ENCODE measurements at regions not wholly inside any gene's neighbourhood (a gene's known extent, or its start where the extent isn't known, plus 50 kb on each side); places are given as distances from the start of the nearest gene placed in this dataset.

GRCh38 chr16:16833165-16833564 is 454.2 kb downstream of the NPIPA7 start:
- Histone ChIP-seq H3K4me3 (no peak overlapping the region), H3K27ac (no peak overlapping the region)
- TF ChIP-seq CTCF (IDR thresholded peaks at IDR 0.05) = no peak
- no peak for DNase-seq (ENCODE audit: low spot score)

DNA sequence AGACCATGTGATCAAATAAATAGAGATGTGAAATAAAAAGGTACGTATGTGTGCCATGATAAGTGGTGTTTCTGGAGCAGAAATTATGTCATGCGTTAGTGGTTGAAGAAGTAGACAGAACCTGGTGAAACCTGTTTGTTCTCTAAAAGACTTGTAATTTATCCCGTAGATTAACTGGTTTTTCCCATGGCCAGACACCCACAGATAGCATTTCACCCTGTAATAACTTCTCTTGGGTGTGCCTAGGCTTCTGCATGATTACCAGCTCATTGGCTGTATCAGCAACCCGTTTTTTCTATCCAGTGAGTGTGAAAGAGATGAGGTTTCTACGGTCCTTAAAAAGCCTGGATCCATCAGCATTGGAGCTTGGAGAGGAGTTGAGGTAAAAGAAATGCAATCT is 471.3 kb downstream of the NPIPA7 start:
- H3K27ac ChIP-seq = no peak overlapping the region
- DNase-seq (ENCODE audit: low spot score) = no peak
- H3K4me3 ChIP-seq = no peak overlapping the region
- TF ChIP-seq CTCF (IDR thresholded peaks at IDR 0.05) = no peak

DNA sequence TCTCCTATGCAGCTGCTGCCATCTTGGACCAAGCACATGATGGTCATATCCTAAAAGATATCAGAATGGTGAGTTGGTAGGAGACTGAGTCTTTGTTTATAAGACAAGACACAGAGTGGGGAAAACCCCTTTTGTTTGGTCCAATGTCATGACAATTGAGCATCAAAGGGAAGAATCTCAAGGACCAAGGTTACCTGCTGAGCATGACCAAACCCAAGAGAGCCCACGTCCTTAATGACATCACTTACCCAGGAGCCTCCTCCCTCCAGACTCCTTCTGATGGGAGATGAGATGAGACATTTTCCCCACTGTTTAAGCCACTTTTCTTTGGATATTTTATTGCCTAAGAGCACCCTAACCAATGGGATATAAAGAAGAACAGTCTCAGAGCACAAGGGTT is 478.1 kb downstream of the NPIPA7 start:
- DNase-seq (ENCODE audit: low spot score) = no peak
- TF ChIP-seq CTCF (IDR thresholded peaks at IDR 0.05) = no peak
- Histone ChIP-seq H3K27ac (no peak overlapping the region), H3K4me3 (no peak overlapping the region)

GRCh38 chr16:16857603-16858283 is 478.8 kb downstream of the NPIPA7 start:
- no peak for TF ChIP-seq CTCF (IDR thresholded peaks at IDR 0.05)
- DNase-seq (ENCODE audit: low spot score) = no peak
- no peak overlapping the region for H3K4me3 ChIP-seq

GRCh38 chr16:16861546-16861945 is 482.6 kb downstream of the NPIPA7 start:
- H3K27ac ChIP-seq = no peak overlapping the region
- no peak overlapping the region for H3K4me3 ChIP-seq
- peak; percentile 37 for TF ChIP-seq CTCF (IDR thresholded peaks at IDR 0.05)
- no peak for DNase-seq (ENCODE audit: low spot score)

More at GRCh38 chr16:16857603-16858283, 478.8 kb downstream of the NPIPA7 start:
- no peak overlapping the region for H3K27ac ChIP-seq

DNA sequence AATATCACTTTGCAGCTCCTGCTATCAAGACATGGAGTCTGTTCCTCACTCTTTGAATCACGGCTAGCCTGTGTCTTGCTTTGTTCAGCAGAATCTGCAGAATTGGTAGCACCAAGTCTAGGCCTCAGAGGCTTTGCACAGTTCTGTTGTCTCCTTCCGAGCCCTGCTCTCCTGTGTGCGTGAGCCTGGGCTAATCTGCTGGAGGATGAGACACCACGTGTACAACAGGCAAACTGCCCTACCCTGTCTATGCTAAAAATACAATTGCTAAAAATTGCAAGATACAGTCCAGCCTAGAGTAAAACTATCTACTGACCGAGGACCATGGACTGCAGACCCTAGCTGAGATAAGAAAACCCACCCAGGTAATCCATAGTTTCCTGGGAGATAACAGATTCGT is 484.7 kb downstream of the NPIPA7 start:
- Histone ChIP-seq H3K27ac (no peak overlapping the region), H3K4me3 (no peak overlapping the region)
- DNase-seq (ENCODE audit: low spot score) = no peak
- no peak for TF ChIP-seq CTCF (IDR thresholded peaks at IDR 0.05)

DNA sequence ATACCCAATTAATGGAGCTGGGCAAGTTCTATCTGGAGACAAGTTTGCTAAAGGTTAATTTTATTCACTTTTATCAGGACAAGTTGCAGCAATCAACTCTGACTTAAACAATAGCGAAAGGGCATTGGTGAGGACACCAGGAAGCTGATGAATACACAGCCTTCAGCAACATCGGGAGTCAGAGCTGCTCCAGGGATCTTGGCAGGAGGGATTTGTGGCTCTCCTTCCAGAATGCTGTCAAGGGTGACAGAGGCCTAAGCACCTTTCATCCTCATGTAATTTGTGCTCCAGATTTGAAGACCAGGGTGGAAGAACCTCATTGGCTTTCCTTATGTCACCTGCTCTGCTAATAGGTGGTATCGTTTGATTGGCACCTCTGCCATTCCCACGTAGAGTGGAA is 485.6 kb downstream of the NPIPA7 start:
- no peak for DNase-seq (ENCODE audit: low spot score)
- Histone ChIP-seq H3K27ac (no peak overlapping the region), H3K4me3 (no peak overlapping the region)
- no peak for TF ChIP-seq CTCF (IDR thresholded peaks at IDR 0.05)

All from coronary artery (tissue), 2 donors.